HCT116 (cell line): ENCODE measurements at regions not wholly inside any gene's neighbourhood (a gene's known extent, or its start where the extent isn't known, plus 50 kb on each side); places are given as distances from the start of the nearest gene placed in this dataset.

Experiments
- CTCF ChIP-seq, 3 experiments: fragments of 200-600 bp in 1 of 3; sonication (generic) in 1 of 3; IDR thresholded peaks in 2 of 3; conservative IDR thresholded peaks in 1 of 3; 2 replicates each; pipeline ENCODE4 v1.5.1; 2012 to 2017; ENCODE audit warnings: low read depth in 2 of 3, low read length in 2 of 3, antibody characterized with exemption in 1 of 3, borderline replicate concordance in 1 of 3, control low read depth in 1 of 3, mild to moderate bottlenecking in 1 of 3, mixed read lengths in 1 of 3, mixed run types in 1 of 3, moderate library complexity in 1 of 3; ENCODE audit not compliant: insufficient read depth in 1 of 3
- EZH2 ChIP-seq: fragments of 200-600 bp; sonication (generic); IDR thresholded peaks from 2 replicates; pipeline ENCODE4 v1.6.1; 2017; ENCODE audit warnings: antibody characterized with exemption, mixed run types
- POLR2A ChIP-seq: IDR thresholded peaks from 2 replicates; pipeline ENCODE4 v1.7.0; 2011; ENCODE audit warnings: borderline replicate concordance; ENCODE audit not compliant: insufficient read depth, insufficient read length; ENCODE audit errors: extremely low read depth

- no peak for TF ChIP-seq POLR2A
- TF ChIP-seq CTCF (IDR thresholded peaks at IDR 0.05 in 2 of 3, conservative IDR thresholded peaks at IDR 0.05 in 1 of 3; ENCODE audit: borderline replicate concordance in 1 of 3, insufficient read depth in 1 of 3, low read depth in 2 of 3, low read length in 2 of 3), result no peak
- no peak for TF ChIP-seq EZH2
Observed at GRCh38 chr12:53887006-53887405, 51.6 kb upstream of the HOXC13 start.
